H1 (cell line): ENCODE measurements at regions not wholly inside any gene's neighbourhood (a gene's known extent, or its start where the extent isn't known, plus 50 kb on each side); places are given as distances from the start of the nearest gene placed in this dataset.

Source experiments
- CTCF ChIA-PET: fragments of 300-600 bp; sonication (Branson Sonifier 250); formaldehyde crosslinking; loops from one replicate; lab custom pipeline; 2021; ENCODE audit not compliant: partially characterized antibody; lab: Charles Lee
- POLR2A ChIA-PET: fragments of 300-600 bp; sonication (Branson Sonifier 250); formaldehyde crosslinking; loops from one replicate; lab custom pipeline; 2021; ENCODE audit warnings: inconsistent platforms; ENCODE audit not compliant: partially characterized antibody; lab: Charles Lee
- DNase-seq, 2 experiments: peaks; one replicate each; pipeline versions ENCODE4 v3.0.0 to v3.0.0-alpha.2; 2010 to 2022; ENCODE audit warnings: low spot score in 2 of 2, low read depth in 1 of 2, mixed read lengths in 1 of 2
- FAIRE-seq: peaks from 2 replicates; lab custom pipeline; 2011; peaks lifted over from hg19 to GRCh38; lab: Jason Lieb, UNC
- H2AFZ ChIP-seq: 2 replicates; pipeline ENCODE4 v1.8.1; 2012; ENCODE audit warnings: low read length, inconsistent platforms
- H2AK5ac ChIP-seq: 2 replicates; pipeline ENCODE4 v1.6.1; 2013; ENCODE audit warnings: low read depth, low read length
- H2BK120ac ChIP-seq: replicated peaks from 2 replicates; pipeline ENCODE3; 2013; ENCODE audit warnings: low read depth, low read length, inconsistent platforms
- H2BK12ac ChIP-seq: 2 replicates; pipeline ENCODE4 v1.6.1; 2013; ENCODE audit warnings: low read depth, low read length
- H2BK15ac ChIP-seq: 2 replicates; pipeline ENCODE4 v1.6.1; 2013; ENCODE audit warnings: low read length
- H2BK20ac ChIP-seq: 2 replicates; pipeline ENCODE4 v1.6.1; 2013; ENCODE audit warnings: low read length
- H2BK5ac ChIP-seq: 2 replicates; pipeline ENCODE4 v1.6.1; 2013; ENCODE audit warnings: low read depth, low read length
- H3K14ac ChIP-seq: 2 replicates; pipeline ENCODE4 v1.6.1; 2013; ENCODE audit warnings: inconsistent platforms; ENCODE audit not compliant: insufficient read length
- H3K18ac ChIP-seq: 2 replicates; pipeline ENCODE4 v1.6.1; 2013; ENCODE audit warnings: low read length; ENCODE audit errors: extremely low read depth
- H3K23ac ChIP-seq: 2 replicates; pipeline ENCODE4 v1.6.1; 2013; ENCODE audit warnings: inconsistent platforms; ENCODE audit not compliant: insufficient read length
- H3K23me2 ChIP-seq: 2 replicates; pipeline ENCODE4 v1.6.1; 2013; ENCODE audit warnings: low read depth, low read length
- H3K27ac ChIP-seq: 2 replicates; pipeline ENCODE4 v1.6.1; 2011; ENCODE audit warnings: low read depth, low read length, inconsistent platforms
- H3K27me3 ChIP-seq, 4 experiments: replicated peaks in 1 of 4; 1 replicate in 1 of 4; 2 replicates in 3 of 4; pipeline versions ENCODE4 v1.6.1 to v1.8.1; 2011 to 2013; ENCODE audit warnings: low read length in 3 of 4, mild to moderate bottlenecking in 3 of 4, inconsistent platforms in 2 of 4, mixed read lengths in 2 of 4, moderate library complexity in 1 of 4; ENCODE audit not compliant: control insufficient read depth in 3 of 4, insufficient read depth in 3 of 4; ENCODE audit errors: extremely low read depth in 1 of 4
- H3K36me3 ChIP-seq, 4 experiments: 2 replicates each; pipeline versions ENCODE4 v1.6.1 to v1.8.1; 2011 to 2013; ENCODE audit warnings: mild to moderate bottlenecking in 4 of 4, low read length in 3 of 4, moderate library complexity in 2 of 4, control low read depth in 1 of 4, inconsistent platforms in 1 of 4; ENCODE audit not compliant: insufficient read depth in 4 of 4, control insufficient read depth in 2 of 4
- H3K4ac ChIP-seq: replicated peaks from 2 replicates; pipeline ENCODE3; 2013; ENCODE audit warnings: low read length, low read depth, mixed read lengths, inconsistent platforms; ENCODE audit not compliant: insufficient read length
- H3K4me1 ChIP-seq, 4 experiments: replicated peaks in 1 of 4; 1 replicate in 1 of 4; 2 replicates in 3 of 4; pipeline versions ENCODE4 v1.6.1 to v1.8.1; 2011 to 2013; ENCODE audit warnings: low read length in 3 of 4, inconsistent platforms in 2 of 4, mixed read lengths in 1 of 4; ENCODE audit not compliant: insufficient read depth in 4 of 4, control insufficient read depth in 3 of 4
- H3K4me2 ChIP-seq, 2 experiments: 2 replicates each; pipeline versions ENCODE4 v1.6.1 to v1.8.1; 2011 to 2013; ENCODE audit warnings: low read depth in 2 of 2, low read length in 2 of 2, control low read depth in 1 of 2, inconsistent platforms in 1 of 2, mild to moderate bottlenecking in 1 of 2; ENCODE audit not compliant: insufficient read depth in 1 of 2
- H3K4me3 ChIP-seq, 4 experiments: fragments of 200-600, 300-600 bp in 1 of 4; sonication (generic), shearing (Covaris generic), sonication (Bioruptor Twin) in 1 of 4; 2 replicates each; pipeline versions ENCODE4 v1.5.1 to v1.8.1; 2011 to 2016; ENCODE audit warnings: low read length in 4 of 4, low read depth in 3 of 4, control low read depth in 2 of 4, inconsistent platforms in 2 of 4, mild to moderate bottlenecking in 2 of 4, mixed read lengths in 1 of 4, moderate library complexity in 1 of 4; ENCODE audit not compliant: insufficient read depth in 2 of 4; ENCODE audit errors: extremely low read depth in 1 of 4
- H3K56ac ChIP-seq: replicated peaks from 2 replicates; pipeline ENCODE3; 2013; ENCODE audit warnings: low read depth, mild to moderate bottlenecking, mixed read lengths, low read length, inconsistent platforms; ENCODE audit not compliant: insufficient read length
- H3K79me1 ChIP-seq: 2 replicates; pipeline ENCODE4 v1.6.1; 2013; ENCODE audit warnings: low read depth, low read length, control low read depth
- H3K79me2 ChIP-seq, 2 experiments: 2 replicates each; pipeline versions ENCODE4 v1.6.1 to v1.8.1; 2012 to 2013; ENCODE audit warnings: low read length in 2 of 2, mild to moderate bottlenecking in 2 of 2, inconsistent platforms in 1 of 2; ENCODE audit not compliant: insufficient read depth in 2 of 2, control insufficient read depth in 1 of 2
- H3K9ac ChIP-seq, 4 experiments: replicated peaks in 1 of 4; 1 replicate in 1 of 4; 2 replicates in 3 of 4; pipeline versions ENCODE4 v1.6.1 to v1.8.1; 2011 to 2013; ENCODE audit warnings: low read depth in 3 of 4, low read length in 3 of 4, control low read depth in 2 of 4, mild to moderate bottlenecking in 2 of 4, moderate library complexity in 2 of 4, inconsistent platforms in 1 of 4; ENCODE audit errors: extremely low read depth in 1 of 4
- H3K9me3 ChIP-seq, 2 experiments: 2 replicates each; pipeline versions ENCODE4 v1.6.1 to v1.8.1; 2012 to 2013; ENCODE audit warnings: mild to moderate bottlenecking in 2 of 2, moderate library complexity in 2 of 2, control low read depth in 1 of 2, inconsistent platforms in 1 of 2, low read depth in 1 of 2, low read length in 1 of 2, mixed read lengths in 1 of 2; ENCODE audit not compliant: insufficient read depth in 2 of 2
- H4K20me1 ChIP-seq, 2 experiments: replicated peaks in 1 of 2; 2 replicates each; pipeline versions ENCODE3 to v1.8.1; 2011 to 2013; ENCODE audit warnings: inconsistent platforms in 2 of 2, low read length in 2 of 2, mild to moderate bottlenecking in 1 of 2; ENCODE audit not compliant: insufficient read depth in 2 of 2, control insufficient read depth in 1 of 2
- H4K5ac ChIP-seq: 2 replicates; pipeline ENCODE4 v1.6.1; 2013; ENCODE audit warnings: low read length, low read depth, mixed read lengths, inconsistent platforms; ENCODE audit not compliant: insufficient read length
- H4K8ac ChIP-seq: 2 replicates; pipeline ENCODE4 v1.8.0; 2013; ENCODE audit warnings: mild to moderate bottlenecking, moderate library complexity, low read length, inconsistent platforms; ENCODE audit not compliant: insufficient read depth; ENCODE audit errors: extremely low read depth
- H4K91ac ChIP-seq: replicated peaks from 2 replicates; pipeline ENCODE3; 2013; ENCODE audit warnings: low read length, mixed read lengths, inconsistent platforms; ENCODE audit not compliant: insufficient read length
- CBX5 ChIP-seq: fragments of 300-800, 300-1000 bp; sonication (generic); IDR thresholded peaks from 2 replicates; pipeline ENCODE4 v1.7.1; 2016; ENCODE audit warnings: antibody characterized with exemption, low read length, low read depth
- CEBPB ChIP-seq: IDR thresholded peaks from 2 replicates; pipeline ENCODE4 v1.6.1; 2012; ENCODE audit warnings: low read depth, low read length
- EGR1 ChIP-seq: IDR thresholded peaks from 2 replicates; pipeline ENCODE4 v1.6.1; 2011; ENCODE audit warnings: low read depth, low read length, borderline replicate concordance
- HDAC2 ChIP-seq, 2 experiments: fragments of 300-600 bp in 1 of 2; sonication (generic) in 1 of 2; IDR thresholded peaks; 2 replicates each; pipeline ENCODE4 v1.6.1; 2011 to 2012; ENCODE audit warnings: low read depth in 2 of 2, low read length in 2 of 2, mild to moderate bottlenecking in 2 of 2, moderate library complexity in 2 of 2, borderline replicate concordance in 1 of 2, inconsistent platforms in 1 of 2
- MAX ChIP-seq: IDR thresholded peaks from 2 replicates; pipeline ENCODE4 v1.6.1; 2012; ENCODE audit warnings: inconsistent platforms
- RXRA ChIP-seq: IDR thresholded peaks from 2 replicates; pipeline ENCODE4 v1.6.1; 2011; ENCODE audit warnings: low read depth, mild to moderate bottlenecking, low read length, moderate library complexity; ENCODE audit not compliant: insufficient read depth
- SIX5 ChIP-seq: IDR thresholded peaks from 2 replicates; pipeline ENCODE4 v1.6.1; 2011; ENCODE audit warnings: mild to moderate bottlenecking, low read depth, low read length
- SP2 ChIP-seq: IDR thresholded peaks from 2 replicates; pipeline ENCODE4 v1.6.1; 2012; ENCODE audit warnings: mild to moderate bottlenecking, low read length, inconsistent platforms
- SRF ChIP-seq: IDR thresholded peaks from 2 replicates; pipeline ENCODE4 v1.6.1; 2011; ENCODE audit warnings: mild to moderate bottlenecking, low read depth, low read length, moderate library complexity
- TAF1 ChIP-seq: IDR thresholded peaks from 2 replicates; pipeline ENCODE4 v1.6.1; 2011; ENCODE audit warnings: mild to moderate bottlenecking, low read depth, low read length
- TEAD4 ChIP-seq: IDR thresholded peaks from 2 replicates; pipeline ENCODE4 v1.6.1; 2012; ENCODE audit warnings: low read depth, low read length, inconsistent platforms, mixed read lengths
- WGBS, 2 experiments: shearing (Covaris generic) in 1 of 2; methylation state at CpG; one replicate each; pipeline versions ENCODE4 v1.1.6 to v1.1.7; 2013 to 2015; ENCODE audit warnings: low lambda C conversion rate in 2 of 2, mixed read lengths in 2 of 2, inconsistent platforms in 1 of 2, low coverage in 1 of 2, missing lambda C conversion rate in 1 of 2; ENCODE audit not compliant: insufficient replicate concordance in 2 of 2, insufficient coverage in 1 of 2, insufficient read length in 1 of 2; ENCODE audit errors: extremely low coverage in 1 of 2, missing lambda C conversion rate in 1 of 2; 5-methylcytosine and 5-hydroxymethylcytosine counted together
- TF ChIP-seq, protein P1 (sequence below): IDR thresholded peaks from 2 replicates; pipeline ENCODE4 v1.6.1; 2011; ENCODE audit warnings: low read depth, mild to moderate bottlenecking, low read length; ENCODE audit not compliant: insufficient read depth

GRCh38 chr1:83027511-83027910, 971.4 kb downstream of the TTLL7 start:
- Histone ChIP-seq H3K4me3 (no peak overlapping the region), H3K23me2 (no peaks in the 10 kb centered on the region; the same call in 1 of the 2 replicates), H3K27ac (no peak overlapping the region), H4K91ac (no peak overlapping the region), H3K9ac (no peak overlapping the region), H2BK12ac (no peak overlapping the region), H3K79me1 (no peaks in the 10 kb centered on the region), H2BK5ac (no peak overlapping the region), H3K79me2 (no peaks in the 10 kb centered on the region), H3K18ac (no peak overlapping the region), H3K4me1 (peaks cover 0 to 4% (median 1%) of the 10 kb centered on the region in 4 experiments; a peak in 2 of 7 replicates), H3K27me3 (peaks cover 0 to 1% (median 0%) of the 10 kb centered on the region in 4 experiments; a peak in 1 of 7 replicates), H4K8ac (no peak overlapping the region), H3K9me3 (peaks cover 3 to 7% of the 10 kb centered on the region in 2 experiments; a peak in 2 of 4 replicates), H2BK120ac (no peak overlapping the region), H2BK20ac (no peak overlapping the region), H2BK15ac (no peak overlapping the region), H2AFZ (no peak overlapping the region), H2AK5ac (no peak overlapping the region), H3K4ac (no peak overlapping the region), H4K5ac (no peak overlapping the region), H3K56ac (no peak overlapping the region), H4K20me1 (no peaks in the 10 kb centered on the region), H3K23ac (no peak overlapping the region), H3K4me2 (no peak overlapping the region), H3K36me3 (peaks cover 0 to 3% (median 0%) of the 10 kb centered on the region in 4 experiments; a peak in 1 of 8 replicates), H3K14ac (no peak overlapping the region)
- ChIA-PET CTCF (interaction anchor here (1.2 kb wide), 1 partner anchor 134 kb away, joined by 3 read pairs; no protein-coding TSS in a partner anchor), POLR2A (no interaction called here)
- FAIRE-seq (no peak), DNase-seq (no peak)
- TF ChIP-seq EGR1, result no peak
- TF ChIP-seq SIX5, result no peak
- no peak for TF ChIP-seq SP2
- TF ChIP-seq MAX, result no peak
- no peak for TF ChIP-seq TAF1
- TF ChIP-seq, protein P1, sequence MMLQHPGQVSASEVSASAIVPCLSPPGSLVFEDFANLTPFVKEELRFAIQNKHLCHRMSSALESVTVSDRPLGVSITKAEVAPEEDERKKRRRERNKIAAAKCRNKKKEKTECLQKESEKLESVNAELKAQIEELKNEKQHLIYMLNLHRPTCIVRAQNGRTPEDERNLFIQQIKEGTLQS, result no peak
- TF ChIP-seq CEBPB, result no peak
- TF ChIP-seq SRF, result no peak
- TF ChIP-seq TEAD4, result no peak
- TF ChIP-seq RXRA, result no peak
- TF ChIP-seq HDAC2 (IDR thresholded peaks at IDR 0.05; ENCODE audit: borderline replicate concordance in 1 of 2, low read depth in 2 of 2, low read length in 2 of 2), result no peak
- no peak for TF ChIP-seq CBX5
- WGBS, 2 experiments, result 86% methylated on average over 1 of the region's 1 CpG; no CpG with 5 or more reads in 1 of the 2 experiments
